Tibial nerve (tissue), 4 donors: ENCODE measurements at regions not wholly inside any gene's neighbourhood (a gene's known extent, or its start where the extent isn't known, plus 50 kb on each side); places are given as distances from the start of the nearest gene placed in this dataset.

ENCODE experiments used
- CTCF ChIP-seq, 5 experiments: fragments of 200-600 bp in 3 of 5; fragments of 450-650 bp in 2 of 5; sonication (generic) in 3 of 5; IDR thresholded peaks; one replicate each; pipeline ENCODE4 v1.5.1; 2016 to 2019; ENCODE audit warnings: antibody characterized with exemption in 5 of 5, mild to moderate bottlenecking in 3 of 5, moderate library complexity in 2 of 5
- EP300 ChIP-seq, 2 donors: sonication (generic); formaldehyde crosslinking; IDR thresholded peaks; one replicate each; pipeline ENCODE4 v1.6.1; 2017; ENCODE audit warnings: antibody characterized with exemption in 2 of 2, mild to moderate bottlenecking in 1 of 2
- POLR2A ChIP-seq, 2 donors: fragments of 450-650 bp; IDR thresholded peaks; one replicate each; pipeline ENCODE4 v1.6.1; 2017; ENCODE audit warnings: antibody characterized with exemption in 2 of 2, mild to moderate bottlenecking in 2 of 2, moderate library complexity in 2 of 2

GRCh38 chr2:223223156-223223555, 171.2 kb downstream of the KCNE4 start:
- TF ChIP-seq CTCF (IDR thresholded peaks at IDR 0.05) (no peak), POLR2A (IDR thresholded peaks at IDR 0.05) (no peak), EP300 (IDR thresholded peaks at IDR 0.05) (no peak)
